Ishikawa (cell line): ENCODE measurements at regions not wholly inside any gene's neighbourhood (a gene's known extent, or its start where the extent isn't known, plus 50 kb on each side); places are given as distances from the start of the nearest gene placed in this dataset.

ENCODE experiments used
- EP300 ChIP-seq: IDR thresholded peaks from 2 replicates; pipeline ENCODE4 v1.6.1; 2012; ENCODE audit warnings: borderline replicate concordance
- TCF12 ChIP-seq: IDR thresholded peaks from 2 replicates; pipeline ENCODE4 v1.6.1; 2012; ENCODE audit warnings: low read depth
- YY1 ChIP-seq: IDR thresholded peaks from 2 replicates; pipeline ENCODE4 v1.6.1; 2012; ENCODE audit warnings: low read depth
- TF ChIP-seq, protein P1 (sequence below): IDR thresholded peaks from 2 replicates; pipeline ENCODE4 v1.6.1; 2012; ENCODE audit warnings: low read depth, mild to moderate bottlenecking

DNA sequence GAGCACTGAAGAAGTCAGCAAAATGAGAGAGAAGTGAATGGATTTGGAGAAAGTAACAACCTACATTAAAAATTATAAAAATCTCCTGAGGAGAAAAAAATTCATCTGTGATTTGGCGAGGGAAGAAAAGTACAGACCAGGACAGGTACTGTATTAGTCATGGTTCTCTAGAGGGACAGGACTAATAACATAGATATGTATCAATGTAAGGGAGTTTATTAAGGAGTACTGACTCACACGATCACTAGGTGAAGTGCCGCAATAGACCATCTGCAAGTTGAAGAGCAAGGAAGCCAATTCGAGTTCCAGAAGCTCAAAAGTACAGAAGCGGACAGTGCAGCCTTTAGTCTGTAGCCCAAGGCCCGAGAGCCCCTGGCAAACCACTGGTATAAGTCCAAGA is 1004.4 kb upstream of the ALCAM start:
- TF ChIP-seq EP300, result no peak
- TF ChIP-seq TCF12, result no peak
- TF ChIP-seq YY1, result no peak
- TF ChIP-seq, protein P1, sequence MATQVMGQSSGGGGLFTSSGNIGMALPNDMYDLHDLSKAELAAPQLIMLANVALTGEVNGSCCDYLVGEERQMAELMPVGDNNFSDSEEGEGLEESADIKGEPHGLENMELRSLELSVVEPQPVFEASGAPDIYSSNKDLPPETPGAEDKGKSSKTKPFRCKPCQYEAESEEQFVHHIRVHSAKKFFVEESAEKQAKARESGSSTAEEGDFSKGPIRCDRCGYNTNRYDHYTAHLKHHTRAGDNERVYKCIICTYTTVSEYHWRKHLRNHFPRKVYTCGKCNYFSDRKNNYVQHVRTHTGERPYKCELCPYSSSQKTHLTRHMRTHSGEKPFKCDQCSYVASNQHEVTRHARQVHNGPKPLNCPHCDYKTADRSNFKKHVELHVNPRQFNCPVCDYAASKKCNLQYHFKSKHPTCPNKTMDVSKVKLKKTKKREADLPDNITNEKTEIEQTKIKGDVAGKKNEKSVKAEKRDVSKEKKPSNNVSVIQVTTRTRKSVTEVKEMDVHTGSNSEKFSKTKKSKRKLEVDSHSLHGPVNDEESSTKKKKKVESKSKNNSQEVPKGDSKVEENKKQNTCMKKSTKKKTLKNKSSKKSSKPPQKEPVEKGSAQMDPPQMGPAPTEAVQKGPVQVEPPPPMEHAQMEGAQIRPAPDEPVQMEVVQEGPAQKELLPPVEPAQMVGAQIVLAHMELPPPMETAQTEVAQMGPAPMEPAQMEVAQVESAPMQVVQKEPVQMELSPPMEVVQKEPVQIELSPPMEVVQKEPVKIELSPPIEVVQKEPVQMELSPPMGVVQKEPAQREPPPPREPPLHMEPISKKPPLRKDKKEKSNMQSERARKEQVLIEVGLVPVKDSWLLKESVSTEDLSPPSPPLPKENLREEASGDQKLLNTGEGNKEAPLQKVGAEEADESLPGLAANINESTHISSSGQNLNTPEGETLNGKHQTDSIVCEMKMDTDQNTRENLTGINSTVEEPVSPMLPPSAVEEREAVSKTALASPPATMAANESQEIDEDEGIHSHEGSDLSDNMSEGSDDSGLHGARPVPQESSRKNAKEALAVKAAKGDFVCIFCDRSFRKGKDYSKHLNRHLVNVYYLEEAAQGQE, result no peak
